ENCODE measurements at regions not wholly inside any gene's neighbourhood (a gene's known extent, or its start where the extent isn't known, plus 50 kb on each side); places are given as distances from the start of the nearest gene placed in this dataset.

DNA sequence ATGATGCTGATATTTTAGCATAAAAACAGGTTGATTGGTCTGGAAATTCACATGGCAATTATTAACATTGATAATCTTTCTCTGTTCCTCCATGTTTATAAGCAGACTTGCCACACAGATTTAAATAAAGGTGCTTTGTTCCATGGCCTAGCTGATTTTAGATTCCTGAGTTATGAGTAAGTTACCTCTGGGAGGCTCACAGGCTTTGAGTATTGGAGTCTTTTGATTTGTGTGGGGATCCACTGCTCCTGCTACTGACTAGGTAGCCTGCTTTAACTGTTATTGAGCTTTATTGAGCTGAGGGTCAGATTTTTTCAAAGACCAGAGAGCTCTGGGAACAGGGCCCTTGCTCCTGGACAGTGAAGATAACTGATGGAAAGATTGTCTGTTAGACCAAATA lies 166.1 kb downstream of the ANKRD30B start:
- Histone ChIP-seq H3K9me3 (ENCODE audit: control insufficient read depth, insufficient read depth, low read depth, low read length) (no peaks in the 10 kb centered on the region), H3K4me3 (ENCODE audit: low read depth, low read length) (no peak overlapping the region), H3K27ac (ENCODE audit: extremely low read depth, low read depth, low read length) (no peak overlapping the region), H3K4me1 (ENCODE audit: control insufficient read depth, insufficient read depth, low read length) (no peaks in the 10 kb centered on the region), H3K36me3 (ENCODE audit: control insufficient read depth in 2 of 2, insufficient read depth in 1 of 2, low read length in 2 of 2) (no peaks in the 10 kb centered on the region)
- TF ChIP-seq ZNF837 (tag by site-specific recombination; IDR thresholded peaks at IDR 0.05) (no peak), GLIS1 (tag by site-specific recombination; IDR thresholded peaks at IDR 0.05) (no peak), REST (tag by site-specific recombination; IDR thresholded peaks at IDR 0.05) (no peak), ZNF768 (tag by site-specific recombination; IDR thresholded peaks at IDR 0.05) (no peak), SALL2 (tag by site-specific recombination; IDR thresholded peaks at IDR 0.05; ENCODE audit: borderline replicate concordance) (no peak), ZNF266 (tag by site-specific recombination; IDR thresholded peaks at IDR 0.05; ENCODE audit: low read depth) (no peak), MYNN (tag by site-specific recombination; IDR thresholded peaks at IDR 0.05; ENCODE audit: borderline replicate concordance) (no peak), ZNF645 (tag by site-specific recombination; IDR thresholded peaks at IDR 0.05) (no peak), ZNF280C (tag by site-specific recombination; IDR thresholded peaks at IDR 0.05) (no peak), ZNF248 (tag by site-specific recombination; IDR thresholded peaks at IDR 0.05) (no peak), ZNF416 (tag by site-specific recombination; IDR thresholded peaks at IDR 0.05) (no peak), ZNF274 (IDR thresholded peaks at IDR 0.05; ENCODE audit: low read length) (no peak), ZNF274 (tag by site-specific recombination; IDR thresholded peaks at IDR 0.05; ENCODE audit: borderline replicate concordance) (no peak), ZBTB48 (tag by site-specific recombination; IDR thresholded peaks at IDR 0.05) (no peak), KLF10 (tag by site-specific recombination; IDR thresholded peaks at IDR 0.05) (no peak)
- ChIA-PET POLR2A (no interaction called here), CTCF (no interaction called here)

DNA sequence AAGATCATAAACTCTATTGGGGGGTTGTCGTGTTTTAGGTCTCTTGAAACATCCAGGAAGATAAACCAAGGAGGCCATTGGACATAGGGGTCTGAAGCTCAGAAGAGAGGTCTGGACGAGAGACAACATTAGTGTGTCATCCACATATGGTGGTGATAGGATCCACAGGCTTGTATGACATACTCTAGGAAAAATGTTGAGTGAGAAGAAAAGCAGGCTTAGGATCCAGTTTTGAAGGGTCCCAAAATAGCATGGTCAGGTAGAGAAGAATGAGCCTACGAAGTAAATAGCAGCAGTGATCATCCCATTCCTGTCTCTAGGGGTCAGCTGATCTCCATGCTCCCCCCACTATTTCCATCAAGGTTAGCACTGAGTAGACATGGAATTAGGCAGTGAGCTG lies 166.8 kb downstream of the ANKRD30B start:
- H3K27ac ChIP-seq (ENCODE audit: extremely low read depth, low read depth, low read length): no peak overlapping the region
- no peak overlapping the region for H3K4me3 ChIP-seq (ENCODE audit: low read depth, low read length)
- ChIA-PET CTCF (interaction anchor here (0.7 to 1.0 kb wide), 2 partner anchors 10 to 78 kb away, joined by 3 read pairs; no protein-coding TSS in a partner anchor), POLR2A (no interaction called here)
- no peaks in the 10 kb centered on the region for H3K4me1 ChIP-seq (ENCODE audit: control insufficient read depth, insufficient read depth, low read length)
- no peaks in the 10 kb centered on the region for H3K36me3 ChIP-seq (ENCODE audit: control insufficient read depth in 2 of 2, insufficient read depth in 1 of 2, low read length in 2 of 2)
- H3K9me3 ChIP-seq (ENCODE audit: control insufficient read depth, insufficient read depth, low read depth, low read length): no peaks in the 10 kb centered on the region
- TF ChIP-seq ZNF549 (tag by site-specific recombination; IDR thresholded peaks at IDR 0.05): no peak

DNA sequence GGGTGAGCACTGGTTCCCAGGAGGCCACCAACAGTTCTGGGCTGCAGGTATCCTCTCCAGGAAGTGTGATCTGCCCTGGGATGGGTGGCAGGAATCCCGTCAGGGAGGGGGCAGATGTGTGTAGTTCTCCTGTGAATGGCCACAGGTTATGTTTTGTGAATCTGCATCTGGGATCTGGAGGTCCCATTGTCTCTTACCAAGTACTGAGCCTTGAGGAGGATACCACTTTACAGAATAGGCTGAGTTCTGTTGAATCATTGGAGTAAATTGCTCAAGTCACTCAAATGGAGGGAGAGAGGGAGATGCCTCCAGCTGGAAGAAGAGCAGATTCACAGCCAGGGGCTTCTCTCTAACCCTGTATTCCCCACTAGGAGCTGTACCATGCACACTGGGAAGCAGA lies 168.2 kb downstream of the ANKRD30B start:
- no peak overlapping the region for H3K4me3 ChIP-seq (ENCODE audit: low read depth, low read length)
- no peak overlapping the region for H3K27ac ChIP-seq (ENCODE audit: extremely low read depth, low read depth, low read length)
- H3K4me1 ChIP-seq (ENCODE audit: control insufficient read depth, insufficient read depth, low read length): no peaks in the 10 kb centered on the region
- H3K36me3 ChIP-seq (ENCODE audit: control insufficient read depth in 2 of 2, insufficient read depth in 1 of 2, low read length in 2 of 2): no peaks in the 10 kb centered on the region
- H3K9me3 ChIP-seq (ENCODE audit: control insufficient read depth, insufficient read depth, low read depth, low read length): no peaks in the 10 kb centered on the region
- CTCF ChIA-PET: no interaction called here
- POLR2A ChIA-PET: no interaction called here
- TF ChIP-seq ZNF701 (tag by site-specific recombination; IDR thresholded peaks at IDR 0.05) (no peak), ZNF513 (tag by site-specific recombination; IDR thresholded peaks at IDR 0.05) (no peak), OSR2 (tag by site-specific recombination; IDR thresholded peaks at IDR 0.05) (no peak), ZNF664 (tag by site-specific recombination; IDR thresholded peaks at IDR 0.05) (no peak), REST (tag by site-specific recombination; IDR thresholded peaks at IDR 0.05) (no peak), ZBTB17 (tag by site-specific recombination; IDR thresholded peaks at IDR 0.05) (no peak)
